Astrocyte (in vitro differentiated cells and primary cell): ENCODE measurements at regions not wholly inside any gene's neighbourhood (a gene's known extent, or its start where the extent isn't known, plus 50 kb on each side); places are given as distances from the start of the nearest gene placed in this dataset.

Source experiments
- DNase-seq: peaks from one replicate; pipeline ENCODE4 v3.0.0-alpha.2; 2010; ENCODE audit warnings: low read depth
- FAIRE-seq: peaks from 2 replicates; lab custom pipeline; 2011; peaks lifted over from hg19 to GRCh38; lab: Jason Lieb, UNC
- H2AFZ ChIP-seq: 2 replicates; pipeline ENCODE4 v1.6.0; 2012; ENCODE audit warnings: low read depth, low read length, inconsistent platforms
- H3K27ac ChIP-seq: 2 replicates; pipeline ENCODE4 v1.5.1; 2011; ENCODE audit warnings: low read depth, low read length, inconsistent platforms
- H3K27me3 ChIP-seq: 2 replicates; pipeline ENCODE4 v1.6.0; 2011; ENCODE audit warnings: low read length, inconsistent platforms; ENCODE audit not compliant: insufficient read depth
- H3K36me3 ChIP-seq: 2 replicates; pipeline ENCODE4 v1.5.1; 2011; ENCODE audit warnings: low read length, inconsistent platforms; ENCODE audit not compliant: insufficient read depth
- H3K4me1 ChIP-seq: 2 replicates; pipeline ENCODE4 v1.5.1; 2011; ENCODE audit warnings: low read length, inconsistent platforms; ENCODE audit not compliant: insufficient read depth
- H3K4me2 ChIP-seq: 2 replicates; pipeline ENCODE4 v1.6.0; 2012; ENCODE audit warnings: low read length, inconsistent platforms
- H3K4me3 ChIP-seq: 2 replicates; pipeline ENCODE4 v1.5.1; 2011; ENCODE audit warnings: low read depth, mild to moderate bottlenecking, low read length, inconsistent platforms; ENCODE audit not compliant: insufficient read depth
- H3K79me2 ChIP-seq: 2 replicates; pipeline ENCODE4 v1.6.0; 2012; ENCODE audit warnings: mild to moderate bottlenecking, low read length, inconsistent platforms; ENCODE audit not compliant: insufficient read depth
- H3K9ac ChIP-seq: 2 replicates; pipeline ENCODE4 v1.6.0; 2012; ENCODE audit warnings: mild to moderate bottlenecking, low read length, inconsistent platforms
- H3K9me3 ChIP-seq: 2 replicates; pipeline ENCODE4 v1.5.1; 2012; ENCODE audit warnings: low read depth, mild to moderate bottlenecking, low read length, inconsistent platforms; ENCODE audit not compliant: insufficient read depth
- H4K20me1 ChIP-seq: 2 replicates; pipeline ENCODE4 v1.6.0; 2012; ENCODE audit warnings: low read length, inconsistent platforms; ENCODE audit not compliant: insufficient read depth
- H3K27ac Mint-ChIP-seq: one replicate; pipeline ENCODE4 v1.8.0; 2021; ENCODE audit warnings: mild to moderate bottlenecking, mixed read lengths; ENCODE audit not compliant: unreplicated experiment
- H3K27me3 Mint-ChIP-seq: one replicate; pipeline ENCODE4 v1.8.0; 2021; ENCODE audit warnings: low read depth, mixed read lengths; ENCODE audit not compliant: unreplicated experiment
- H3K36me3 Mint-ChIP-seq: one replicate; pipeline ENCODE4 v1.8.0; 2021; ENCODE audit warnings: low read depth, mixed read lengths; ENCODE audit not compliant: unreplicated experiment
- H3K4me1 Mint-ChIP-seq: one replicate; pipeline ENCODE4 v1.8.0; 2021; ENCODE audit warnings: low read depth, mixed read lengths; ENCODE audit not compliant: unreplicated experiment
- H3K4me3 Mint-ChIP-seq: one replicate; pipeline ENCODE4 v1.8.0; 2021; ENCODE audit warnings: mild to moderate bottlenecking, moderate library complexity, mixed read lengths; ENCODE audit not compliant: unreplicated experiment
- H3K9me3 Mint-ChIP-seq: one replicate; pipeline ENCODE4 v1.8.0; 2021; ENCODE audit warnings: mild to moderate bottlenecking, mixed read lengths; ENCODE audit not compliant: unreplicated experiment
- CTCF ChIP-seq: IDR thresholded peaks from 2 replicates; pipeline ENCODE4 v1.5.1; 2011; ENCODE audit warnings: low read depth, mild to moderate bottlenecking, inconsistent platforms, low read length, moderate library complexity; ENCODE audit not compliant: insufficient read depth
- EZH2 ChIP-seq: IDR thresholded peaks from 2 replicates; pipeline ENCODE4 v1.6.1; 2012; ENCODE audit warnings: mild to moderate bottlenecking, low read length, inconsistent platforms; ENCODE audit not compliant: insufficient read depth

GRCh38 chr4:20506827-20507226 is 193.4 kb upstream of the PACRGL start:
- Histone ChIP-seq H3K4me2 (no peak overlapping the region), H3K9me3 (no peaks in the 10 kb centered on the region), H3K36me3 (no peaks in the 10 kb centered on the region), H3K9ac (no peak overlapping the region), H3K79me2 (no peaks in the 10 kb centered on the region), H3K4me3 (no peak overlapping the region), H3K27ac (no peak overlapping the region), H3K4me1 (no peaks in the 10 kb centered on the region), H4K20me1 (no peaks in the 10 kb centered on the region), H2AFZ (no peak overlapping the region), H3K27me3 (no peaks in the 10 kb centered on the region)
- H3K36me3 Mint-ChIP-seq: no peaks in the 10 kb centered on the region
- H3K27ac Mint-ChIP-seq: no peak overlapping the region
- no peaks in the 10 kb centered on the region for H3K9me3 Mint-ChIP-seq
- peak; percentile 47 for FAIRE-seq
- no peaks in the 10 kb centered on the region for H3K4me1 Mint-ChIP-seq
- TF ChIP-seq CTCF: no peak
- no peak for TF ChIP-seq EZH2
- peak; percentile 61 for DNase-seq
- no peak overlapping the region for H3K4me3 Mint-ChIP-seq
- no peaks in the 10 kb centered on the region for H3K27me3 Mint-ChIP-seq

- H2AFZ ChIP-seq: no peak overlapping the region
- no peak overlapping the region for H3K27ac Mint-ChIP-seq
- H3K9ac ChIP-seq: no peak overlapping the region
- no peaks in the 10 kb centered on the region for H3K79me2 ChIP-seq
- no peaks in the 10 kb centered on the region for H4K20me1 ChIP-seq
- H3K36me3 Mint-ChIP-seq: no peaks in the 10 kb centered on the region
- H3K27me3 ChIP-seq: no peaks in the 10 kb centered on the region
- no peak overlapping the region for H3K4me2 ChIP-seq
- FAIRE-seq (no peak), DNase-seq (no peak)
- no peak for TF ChIP-seq CTCF
- TF ChIP-seq EZH2: no peak
- H3K9me3 Mint-ChIP-seq: no peaks in the 10 kb centered on the region
- H3K4me3 Mint-ChIP-seq: no peak overlapping the region
- H3K9me3 ChIP-seq: no peaks in the 10 kb centered on the region
- H3K27me3 Mint-ChIP-seq: no peaks in the 10 kb centered on the region
- H3K4me1 ChIP-seq: no peaks in the 10 kb centered on the region
- no peak overlapping the region for H3K27ac ChIP-seq
- H3K36me3 ChIP-seq: no peaks in the 10 kb centered on the region
- no peaks in the 10 kb centered on the region for H3K4me1 Mint-ChIP-seq
- no peak overlapping the region for H3K4me3 ChIP-seq
Observed at GRCh38 chr4:20509315-20509714, 190.9 kb upstream of the PACRGL start.

- TF ChIP-seq EZH2: no peak
- no peak for TF ChIP-seq CTCF
- no peaks in the 10 kb centered on the region for H3K9me3 Mint-ChIP-seq
- Histone ChIP-seq H3K9me3 (no peaks in the 10 kb centered on the region), H3K27ac (no peak overlapping the region), H3K4me1 (no peaks in the 10 kb centered on the region), H3K9ac (no peak overlapping the region), H3K4me2 (no peak overlapping the region), H2AFZ (no peak overlapping the region), H3K4me3 (no peak overlapping the region), H4K20me1 (no peaks in the 10 kb centered on the region), H3K27me3 (no peaks in the 10 kb centered on the region), H3K79me2 (no peaks in the 10 kb centered on the region), H3K36me3 (no peaks in the 10 kb centered on the region)
- DNase-seq (no peak), FAIRE-seq (no peak)
- H3K36me3 Mint-ChIP-seq: no peaks in the 10 kb centered on the region
- H3K27me3 Mint-ChIP-seq: no peaks in the 10 kb centered on the region
- no peak overlapping the region for H3K4me3 Mint-ChIP-seq
- no peak overlapping the region for H3K27ac Mint-ChIP-seq
- no peaks in the 10 kb centered on the region for H3K4me1 Mint-ChIP-seq
Observed at GRCh38 chr4:20512033-20512792, 188.0 kb upstream of the PACRGL start.
